Endothelial cell of umbilical vein (primary cell): ENCODE measurements at regions not wholly inside any gene's neighbourhood (a gene's known extent, or its start where the extent isn't known, plus 50 kb on each side); places are given as distances from the start of the nearest gene placed in this dataset.

Experiments used
- BruUV-seq: library from RNA; stranded (reverse); fragments of 400-500 nt; replicated peaks from 2 replicates; lab custom pipeline; 2021; lab: Mats Ljungman, UMichigan
- CTCF ChIA-PET: fragments of 300-600, 350-600 bp; sonication (Branson Sonifier 250); formaldehyde crosslinking; loops from one replicate; lab custom pipeline; 2021; ENCODE audit warnings: antibody characterized with exemption, inconsistent platforms; lab: Charles Lee
- POLR2A ChIA-PET: fragments of 300-600, 350-600 bp; sonication (Branson Sonifier 250); formaldehyde crosslinking; loops from one replicate; lab custom pipeline; 2021; ENCODE audit warnings: antibody characterized with exemption, inconsistent platforms; lab: Charles Lee
- DNase-seq: peaks from one replicate; pipeline ENCODE4 v3.0.0-alpha.2; 2011; ENCODE audit warnings: low read depth, low spot score
- FAIRE-seq: peaks from 2 replicates; lab custom pipeline; 2011; peaks lifted over from hg19 to GRCh38; lab: Jason Lieb, UNC
- H2AFZ ChIP-seq: 2 replicates; pipeline ENCODE4 v1.6.0; 2012; ENCODE audit warnings: low read depth, low read length, control low read depth, inconsistent platforms
- H3K27ac ChIP-seq: 2 replicates; pipeline ENCODE4 v1.5.1; 2011; ENCODE audit warnings: low read depth, mild to moderate bottlenecking, control low read depth, low read length, moderate library complexity; ENCODE audit not compliant: insufficient read depth
- H3K27me3 ChIP-seq, 2 experiments: 2 replicates each; pipeline versions ENCODE4 v1.6.0 to v1.6.1; 2011; ENCODE audit warnings: low read length in 2 of 2, mixed read lengths in 1 of 2; ENCODE audit not compliant: control insufficient read depth in 2 of 2, insufficient read depth in 2 of 2
- H3K36me3 ChIP-seq, 2 experiments: 2 replicates in 1 of 2; 3 replicates in 1 of 2; pipeline ENCODE4 v1.5.1; 2011; ENCODE audit warnings: low read length in 2 of 2, mild to moderate bottlenecking in 1 of 2, moderate library complexity in 1 of 2; ENCODE audit not compliant: control insufficient read depth in 2 of 2, insufficient read depth in 2 of 2; ENCODE audit errors: extremely low read depth in 1 of 2
- H3K4me1 ChIP-seq: 3 replicates; pipeline ENCODE4 v1.5.1; 2011; ENCODE audit warnings: mild to moderate bottlenecking, low read length; ENCODE audit not compliant: control insufficient read depth, insufficient read depth; ENCODE audit errors: extremely low read depth
- H3K4me2 ChIP-seq: 2 replicates; pipeline ENCODE4 v1.6.1; 2011; ENCODE audit warnings: low read length, control low read depth, mixed read lengths; ENCODE audit not compliant: insufficient read depth
- H3K4me3 ChIP-seq, 3 experiments: fragments of 200-600 bp in 1 of 3; sonication (generic), shearing (Covaris generic) in 1 of 3; replicated peaks in 1 of 3; 2 replicates each; pipeline ENCODE4 v1.5.1; 2011 to 2016; ENCODE audit warnings: control low read depth in 3 of 3, low read length in 3 of 3, mild to moderate bottlenecking in 2 of 3, inconsistent platforms in 1 of 3, low read depth in 1 of 3, moderate library complexity in 1 of 3; ENCODE audit not compliant: insufficient read depth in 1 of 3
- H3K79me2 ChIP-seq: 2 replicates; pipeline ENCODE4 v1.6.0; 2012; ENCODE audit warnings: low read length, inconsistent platforms; ENCODE audit not compliant: control insufficient read depth, insufficient read depth
- H3K9ac ChIP-seq: replicated peaks from 2 replicates; pipeline ENCODE3; 2011; ENCODE audit warnings: low read length, control low read depth; ENCODE audit not compliant: insufficient read depth; ENCODE audit errors: extremely low read depth
- H3K9me1 ChIP-seq: replicated peaks from 3 replicates; pipeline ENCODE4 v1.6.0; 2011; ENCODE audit warnings: mild to moderate bottlenecking, low read length; ENCODE audit not compliant: control insufficient read depth, insufficient read depth; ENCODE audit errors: extremely low read depth
- H3K9me3 ChIP-seq: replicated peaks from 2 replicates; pipeline ENCODE4 v1.5.1; 2012; ENCODE audit warnings: low read length, inconsistent platforms; ENCODE audit not compliant: control insufficient read depth, insufficient read depth
- H4K20me1 ChIP-seq: replicated peaks from 2 replicates; pipeline ENCODE3; 2011; ENCODE audit warnings: mild to moderate bottlenecking, low read length; ENCODE audit not compliant: control insufficient read depth, insufficient read depth; ENCODE audit errors: extremely low read depth
- EZH2 ChIP-seq: IDR thresholded peaks from 2 replicates; pipeline ENCODE4 v1.6.1; 2012; ENCODE audit warnings: borderline replicate concordance, low read depth, mild to moderate bottlenecking, moderate library complexity, low read length, inconsistent platforms; ENCODE audit not compliant: severe bottlenecking
- FOS ChIP-seq: IDR thresholded peaks from 2 replicates; pipeline ENCODE4 v1.6.1; 2011; ENCODE audit warnings: mild to moderate bottlenecking, low read length, moderate library complexity, borderline replicate concordance; ENCODE audit not compliant: insufficient read depth
- GATA2 ChIP-seq: IDR thresholded peaks from 2 replicates; pipeline ENCODE4 v1.7.0; 2011; ENCODE audit warnings: low read depth, mild to moderate bottlenecking, moderate library complexity, mixed read lengths, low read length; ENCODE audit not compliant: insufficient read length, insufficient read depth
- JUN ChIP-seq: IDR thresholded peaks from 2 replicates; pipeline ENCODE4 v1.6.1; 2011; ENCODE audit warnings: borderline replicate concordance, low read depth; ENCODE audit not compliant: insufficient read length, insufficient read depth
- MAX ChIP-seq: IDR thresholded peaks from 2 replicates; pipeline ENCODE4 v1.6.1; 2011; ENCODE audit not compliant: insufficient read depth, insufficient read length
- MYC ChIP-seq: IDR thresholded peaks from one replicate; pipeline ENCODE4 v1.6.1; 2011; ENCODE audit warnings: mild to moderate bottlenecking, low read depth, low read length
- POLR2A ChIP-seq: IDR thresholded peaks from 2 replicates; pipeline ENCODE4 v1.6.1; 2012; ENCODE audit warnings: low read depth, mild to moderate bottlenecking, control low read depth, low read length
- POLR2AphosphoS5 ChIP-seq: IDR thresholded peaks from 2 replicates; pipeline ENCODE4 v1.6.1; 2012; ENCODE audit warnings: low read depth, mild to moderate bottlenecking, control low read depth, low read length, moderate library complexity; ENCODE audit not compliant: insufficient read depth
- dilution Hi-C: fragments of 300-500 bp; cut with MboI; formaldehyde crosslinking; loops from one replicate; pipeline ENCODE4 v1.15.0; 2019; ENCODE audit warnings: low sequenced_read_pairs; ENCODE audit not compliant: extremely low pct_ligation_motif_present
- intact Hi-C: fragments of 100-400 bp; cut with micrococcal nuclease; formaldehyde crosslinking; loops from one replicate; pipeline ENCODE4 v1.10.0; 2022
- TF ChIP-seq, protein P1 (sequence below), 2 donors: IDR thresholded peaks; 1 replicate in 1 of 2; 2 replicates in 1 of 2; pipeline ENCODE4 v1.5.1; 2011; ENCODE audit warnings: low read length in 2 of 2, mild to moderate bottlenecking in 2 of 2, moderate library complexity in 2 of 2, control low read depth in 1 of 2, inconsistent platforms in 1 of 2, low read depth in 1 of 2; ENCODE audit not compliant: insufficient read depth in 1 of 2; ENCODE audit errors: extremely low read depth in 1 of 2

- H4K20me1 ChIP-seq: no peaks in the 10 kb centered on the region
- peak overlapping the region; percentile 80 for H3K9ac ChIP-seq
- peak; percentile 87 for FAIRE-seq
- no peaks in the 10 kb centered on the region for H3K9me1 ChIP-seq
- no peaks in the 10 kb centered on the region for H3K36me3 ChIP-seq
- H2AFZ ChIP-seq: peak overlapping the region; percentile 7
- H3K27me3 ChIP-seq: no peaks in the 10 kb centered on the region
- TF ChIP-seq MAX (no peak), JUN (peak; percentile 13), POLR2A (no peak), POLR2AphosphoS5 (no peak), FOS (peak; percentile 67), EZH2 (no peak)
- intact Hi-C loops: loop anchor here (1.0 to 10.0 kb wide), 6 partner anchors 26 to 1215 kb away; partner anchors contain the start of gene CEP85L
- H3K4me3 ChIP-seq: peak overlapping the region in 2 of 3 experiments; percentile 7 to 31
- peak overlapping the region; percentile 93 for H3K27ac ChIP-seq
- H3K4me1 ChIP-seq: peaks cover 27% of the 10 kb centered on the region
- ChIA-PET CTCF (interaction anchor here (1.0 to 1.5 kb wide), 7 partner anchors 18 to 420 kb away, joined by 3 to 9 read pairs (median 3); partner anchors contain the start of gene CEP85L), POLR2A (interaction anchor here (0.6 to 1.0 kb wide), 2 partner anchors 58 to 75 kb away, joined by 3 to 11 read pairs; partner anchors contain the start of gene CEP85L)
- dilution Hi-C loops: no loop called here
- DNase-seq: no peak
- no peaks in the 10 kb centered on the region for H3K79me2 ChIP-seq
- peak overlapping the region; percentile 88 for H3K4me2 ChIP-seq
- H3K9me3 ChIP-seq: no peaks in the 10 kb centered on the region
- BruUV-seq: no TSS peak
These were observed 58.5 kb upstream of the CEP85L start for GRCh38 chr6:118709859-118710350.

- Histone ChIP-seq H3K27me3 (no peaks in the 10 kb centered on the region), H3K4me2 (peak overlapping the region; percentile 88), H3K27ac (peak overlapping the region; percentile 93), H3K4me3 (peak overlapping the region in 2 of 3 experiments; percentile 1 to 31), H3K9me1 (no peaks in the 10 kb centered on the region), H3K9me3 (no peaks in the 10 kb centered on the region), H3K36me3 (no peaks in the 10 kb centered on the region), H3K4me1 (peaks cover 27% of the 10 kb centered on the region), H4K20me1 (no peaks in the 10 kb centered on the region), H3K79me2 (no peaks in the 10 kb centered on the region), H2AFZ (peak overlapping the region; percentile 2), H3K9ac (peak overlapping the region; percentile 80)
- ChIA-PET POLR2A (interaction anchor here (0.8 to 1.0 kb wide), 3 partner anchors 11 to 57 kb away, joined by 3 to 11 read pairs (median 3); partner anchors contain the start of gene CEP85L), CTCF (interaction anchor here (0.5 to 1.5 kb wide), 11 partner anchors 16 to 868 kb away, joined by 3 to 9 read pairs (median 3); partner anchors contain the start of gene CEP85L)
- dilution Hi-C loops (no loop called here), intact Hi-C loops (loop anchor here (1.0 to 10.0 kb wide), 6 partner anchors 24 to 1214 kb away; partner anchors contain the start of gene CEP85L)
- DNase-seq (no peak), FAIRE-seq (peak; percentile 33)
- TF ChIP-seq MYC: no peak
- no peak for TF ChIP-seq MAX
- TF ChIP-seq POLR2A: no peak
- no peak for TF ChIP-seq POLR2AphosphoS5
- no peak for TF ChIP-seq FOS
- TF ChIP-seq GATA2: no peak
- TF ChIP-seq, protein P1, sequence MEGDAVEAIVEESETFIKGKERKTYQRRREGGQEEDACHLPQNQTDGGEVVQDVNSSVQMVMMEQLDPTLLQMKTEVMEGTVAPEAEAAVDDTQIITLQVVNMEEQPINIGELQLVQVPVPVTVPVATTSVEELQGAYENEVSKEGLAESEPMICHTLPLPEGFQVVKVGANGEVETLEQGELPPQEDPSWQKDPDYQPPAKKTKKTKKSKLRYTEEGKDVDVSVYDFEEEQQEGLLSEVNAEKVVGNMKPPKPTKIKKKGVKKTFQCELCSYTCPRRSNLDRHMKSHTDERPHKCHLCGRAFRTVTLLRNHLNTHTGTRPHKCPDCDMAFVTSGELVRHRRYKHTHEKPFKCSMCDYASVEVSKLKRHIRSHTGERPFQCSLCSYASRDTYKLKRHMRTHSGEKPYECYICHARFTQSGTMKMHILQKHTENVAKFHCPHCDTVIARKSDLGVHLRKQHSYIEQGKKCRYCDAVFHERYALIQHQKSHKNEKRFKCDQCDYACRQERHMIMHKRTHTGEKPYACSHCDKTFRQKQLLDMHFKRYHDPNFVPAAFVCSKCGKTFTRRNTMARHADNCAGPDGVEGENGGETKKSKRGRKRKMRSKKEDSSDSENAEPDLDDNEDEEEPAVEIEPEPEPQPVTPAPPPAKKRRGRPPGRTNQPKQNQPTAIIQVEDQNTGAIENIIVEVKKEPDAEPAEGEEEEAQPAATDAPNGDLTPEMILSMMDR (IDR thresholded peaks at IDR 0.05; ENCODE audit: extremely low read depth in 1 of 2, insufficient read depth in 1 of 2, low read depth in 1 of 2, low read length in 2 of 2): no peak
- TF ChIP-seq EZH2: no peak
- TF ChIP-seq JUN: no peak
- TSS peak; percentile 68 for BruUV-seq
These were observed 57.4 kb upstream of the CEP85L start for GRCh38 chr6:118708744-118709143.
